ENCODE measurements at regions not wholly inside any gene's neighbourhood (a gene's known extent, or its start where the extent isn't known, plus 50 kb on each side); places are given as distances from the start of the nearest gene placed in this dataset.

DNA sequence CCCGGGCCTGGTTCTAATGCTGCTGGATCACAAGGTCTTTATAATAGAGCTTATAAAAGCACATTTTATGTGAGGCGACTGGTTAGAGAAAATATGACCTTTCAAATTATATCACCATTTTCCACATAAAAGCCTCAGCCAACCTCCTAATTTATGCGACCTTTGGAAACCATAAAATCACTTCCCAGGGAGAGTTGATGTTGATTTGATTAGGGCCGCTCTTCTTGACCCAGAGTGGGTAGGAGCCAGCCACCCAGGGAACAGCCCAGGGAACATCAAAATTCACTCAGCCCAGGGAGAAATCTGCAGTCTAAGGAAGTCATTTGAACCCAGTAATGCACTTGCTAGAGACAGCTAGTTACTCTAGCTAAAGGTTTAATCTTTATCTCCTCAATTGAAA is 79.8 kb upstream of the TENT5A start:
- no peak for DNase-seq (ENCODE audit: low read depth)
- H3K4me3 ChIP-seq (ENCODE audit: low read depth, low read length) = no peak overlapping the region
- TF ChIP-seq, protein P1, sequence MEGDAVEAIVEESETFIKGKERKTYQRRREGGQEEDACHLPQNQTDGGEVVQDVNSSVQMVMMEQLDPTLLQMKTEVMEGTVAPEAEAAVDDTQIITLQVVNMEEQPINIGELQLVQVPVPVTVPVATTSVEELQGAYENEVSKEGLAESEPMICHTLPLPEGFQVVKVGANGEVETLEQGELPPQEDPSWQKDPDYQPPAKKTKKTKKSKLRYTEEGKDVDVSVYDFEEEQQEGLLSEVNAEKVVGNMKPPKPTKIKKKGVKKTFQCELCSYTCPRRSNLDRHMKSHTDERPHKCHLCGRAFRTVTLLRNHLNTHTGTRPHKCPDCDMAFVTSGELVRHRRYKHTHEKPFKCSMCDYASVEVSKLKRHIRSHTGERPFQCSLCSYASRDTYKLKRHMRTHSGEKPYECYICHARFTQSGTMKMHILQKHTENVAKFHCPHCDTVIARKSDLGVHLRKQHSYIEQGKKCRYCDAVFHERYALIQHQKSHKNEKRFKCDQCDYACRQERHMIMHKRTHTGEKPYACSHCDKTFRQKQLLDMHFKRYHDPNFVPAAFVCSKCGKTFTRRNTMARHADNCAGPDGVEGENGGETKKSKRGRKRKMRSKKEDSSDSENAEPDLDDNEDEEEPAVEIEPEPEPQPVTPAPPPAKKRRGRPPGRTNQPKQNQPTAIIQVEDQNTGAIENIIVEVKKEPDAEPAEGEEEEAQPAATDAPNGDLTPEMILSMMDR (conservative IDR thresholded peaks at IDR 0.05; ENCODE audit: low read depth, low read length) = no peak

DNA sequence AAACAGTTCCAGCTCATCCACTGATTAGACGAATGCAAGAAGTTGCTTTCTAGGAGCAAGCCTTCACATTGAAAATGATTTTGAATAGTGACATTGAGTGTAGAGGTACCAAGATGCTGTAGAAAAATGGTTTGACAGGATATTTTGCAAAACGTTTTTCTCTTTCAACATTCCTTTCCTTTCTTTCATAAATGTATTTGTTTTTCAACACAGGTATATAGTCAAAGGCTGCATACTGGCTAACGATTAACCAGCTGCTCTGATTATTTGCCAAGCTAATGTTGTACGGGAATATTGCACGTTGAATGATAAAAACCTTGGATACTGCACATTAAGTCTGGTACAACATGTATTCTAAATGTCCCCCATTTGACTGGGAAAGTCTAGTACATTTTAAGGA is 78.8 kb upstream of the TENT5A start:
- no peak for DNase-seq (ENCODE audit: low read depth)
- no peak overlapping the region for H3K4me3 ChIP-seq (ENCODE audit: low read depth, low read length)
- TF ChIP-seq, protein P1 (conservative IDR thresholded peaks at IDR 0.05; ENCODE audit: low read depth, low read length) = no peak

DNA sequence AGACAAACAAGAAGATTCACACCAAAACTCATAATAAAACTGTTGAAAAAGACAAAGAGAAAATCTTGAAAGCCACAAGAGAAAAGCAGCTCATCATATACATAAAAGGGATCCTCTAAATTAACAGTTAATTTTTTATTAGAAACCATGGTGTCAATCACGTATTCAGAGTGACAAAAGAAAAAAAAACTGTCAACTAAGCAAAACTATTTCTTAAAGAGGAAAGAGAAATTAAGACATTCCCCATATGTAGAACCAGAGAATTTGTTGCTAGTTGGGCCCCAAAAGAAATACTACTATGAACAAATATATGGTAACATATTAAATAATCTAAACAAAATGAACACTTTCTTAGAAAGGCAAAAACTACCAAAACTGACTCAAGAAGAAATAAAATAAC is 74.3 kb upstream of the TENT5A start:
- H3K4me3 ChIP-seq (ENCODE audit: low read depth, low read length) = no peak overlapping the region
- no peak for DNase-seq (ENCODE audit: low read depth)
- TF ChIP-seq, protein P1 (conservative IDR thresholded peaks at IDR 0.05; ENCODE audit: low read depth, low read length) = no peak

DNA sequence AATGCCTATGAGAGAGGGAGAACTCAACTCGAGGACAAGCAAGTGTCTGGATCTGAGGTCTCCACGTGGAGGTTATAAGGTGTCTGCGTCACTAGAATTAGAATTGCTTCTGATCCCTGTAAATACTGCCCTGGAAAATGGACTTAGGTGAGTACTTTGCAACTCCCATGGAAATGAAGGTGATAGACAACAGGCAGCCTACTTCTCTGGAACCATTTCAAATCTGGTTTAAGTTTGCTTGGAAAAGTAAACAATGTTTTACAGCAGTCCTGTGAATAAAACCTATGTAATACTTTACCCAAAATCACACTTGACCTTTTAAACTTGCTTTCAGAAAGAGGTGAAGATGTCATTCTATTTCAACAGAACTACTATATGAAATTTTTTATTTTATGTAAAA is 70.1 kb upstream of the TENT5A start:
- no peak overlapping the region for H3K4me3 ChIP-seq (ENCODE audit: low read depth, low read length)
- TF ChIP-seq, protein P1 (conservative IDR thresholded peaks at IDR 0.05; ENCODE audit: low read depth, low read length) = no peak
- DNase-seq (ENCODE audit: low read depth) = no peak

DNA sequence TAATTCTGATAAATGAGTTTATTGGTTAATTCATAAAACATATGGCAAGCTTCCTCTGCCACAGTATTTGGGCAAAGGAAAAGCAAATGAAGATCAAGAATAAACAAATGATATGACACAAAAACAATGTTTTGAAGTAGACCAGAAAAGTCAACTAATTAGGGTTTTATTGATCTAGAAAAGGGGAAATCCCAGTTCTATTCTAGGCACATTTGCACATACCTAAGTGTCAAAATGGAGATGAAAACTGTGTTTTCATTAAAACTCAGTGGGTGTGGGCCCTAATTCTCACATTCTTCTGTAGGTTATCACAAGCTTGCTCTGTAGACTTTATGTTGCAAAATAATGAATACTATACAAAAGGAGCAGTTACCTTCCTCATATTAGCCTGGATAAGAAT is 69.0 kb upstream of the TENT5A start:
- TF ChIP-seq, protein P1 (conservative IDR thresholded peaks at IDR 0.05; ENCODE audit: low read depth, low read length) = no peak

DNA sequence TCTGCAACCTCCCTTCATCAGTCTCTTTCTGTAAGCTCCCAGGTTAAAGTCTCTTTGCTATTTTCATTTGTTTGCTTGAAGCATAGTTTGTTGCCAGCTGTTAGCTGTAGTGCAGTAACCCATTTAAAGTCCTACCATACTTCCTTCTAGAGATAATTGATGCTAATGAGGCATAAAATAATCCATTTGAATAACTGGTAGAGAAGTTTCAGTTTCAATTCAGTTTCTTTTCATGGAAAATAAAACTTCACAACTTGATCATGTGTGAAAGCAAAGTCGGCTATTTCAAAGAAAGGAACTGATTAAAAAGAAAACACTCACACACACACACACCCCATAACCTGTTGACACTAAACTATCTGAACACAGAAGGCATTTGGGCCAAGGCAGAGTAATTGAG is 68.5 kb upstream of the TENT5A start:
- TF ChIP-seq, protein P1 (conservative IDR thresholded peaks at IDR 0.05; ENCODE audit: low read depth, low read length) = no peak
- DNase-seq (ENCODE audit: low read depth) = no peak

More for the DNA sequence above, 69.0 kb upstream of the TENT5A start:
- no peak for DNase-seq (ENCODE audit: low read depth)
- H3K4me3 ChIP-seq (ENCODE audit: low read depth, low read length) = no peak overlapping the region

DNA sequence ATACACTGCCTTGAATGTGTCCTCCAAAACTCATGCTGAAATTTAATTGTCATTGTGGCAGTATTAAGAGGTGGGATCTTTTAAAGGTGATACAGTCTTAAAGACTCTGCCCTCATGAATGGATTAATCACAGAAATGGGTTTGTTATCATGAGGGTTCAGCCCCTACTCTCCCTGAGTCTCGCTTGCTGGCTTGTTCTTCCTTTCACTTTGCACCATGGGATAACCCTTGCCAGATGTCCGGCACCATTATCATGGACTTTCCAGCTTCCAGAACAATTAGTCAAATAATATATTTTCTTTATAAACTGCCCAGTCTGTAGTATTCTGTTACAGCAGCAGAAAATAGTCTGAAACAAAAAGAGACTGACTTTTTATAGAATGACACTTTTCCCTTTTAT is 67.9 kb upstream of the TENT5A start:
- H3K4me3 ChIP-seq (ENCODE audit: low read depth, low read length) = no peak overlapping the region
- TF ChIP-seq, protein P1 (conservative IDR thresholded peaks at IDR 0.05; ENCODE audit: low read depth, low read length) = no peak
- no peak for DNase-seq (ENCODE audit: low read depth)

More for the DNA sequence above, 68.5 kb upstream of the TENT5A start:
- H3K4me3 ChIP-seq (ENCODE audit: low read depth, low read length) = no peak overlapping the region
